Tibial nerve (tissue), 4 donors: ENCODE measurements at regions not wholly inside any gene's neighbourhood (a gene's known extent, or its start where the extent isn't known, plus 50 kb on each side); places are given as distances from the start of the nearest gene placed in this dataset.

Experiments used
- DNase-seq, 2 donors: peaks; one replicate each; pipeline ENCODE4 v3.0.0-alpha.2; 2019; ENCODE audit warnings: low spot score in 2 of 2
- H3K27ac ChIP-seq, 4 donors: fragments of 200-600 bp; sonication (generic) in 3 of 4; one replicate each; pipeline ENCODE4 v1.5.1; 2017 to 2019; ENCODE audit warnings: mild to moderate bottlenecking in 1 of 4
- H3K27me3 ChIP-seq, 2 donors: fragments of 200-600 bp; sonication (generic) in 1 of 2; one replicate each; pipeline versions ENCODE4 v1.5.1 to v1.6.0; 2017 to 2019
- H3K36me3 ChIP-seq, 3 donors: fragments of 200-600 bp; sonication (generic); one replicate each; pipeline ENCODE4 v1.5.1; 2018 to 2019
- H3K4me1 ChIP-seq, 4 donors: fragments of 200-600 bp; sonication (generic) in 3 of 4; one replicate each; pipeline ENCODE4 v1.5.1; 2017 to 2019
- H3K4me3 ChIP-seq, 4 donors: fragments of 200-600 bp; sonication (generic) in 3 of 4; one replicate each; pipeline ENCODE4 v1.5.1; 2017 to 2019; ENCODE audit warnings: mild to moderate bottlenecking in 1 of 4, moderate library complexity in 1 of 4
- H3K9me3 ChIP-seq, 4 donors: fragments of 200-600 bp; sonication (generic) in 3 of 4; one replicate each; pipeline ENCODE4 v1.5.1; 2017 to 2019
- CTCF ChIP-seq, 5 experiments: fragments of 200-600 bp in 3 of 5; fragments of 450-650 bp in 2 of 5; sonication (generic) in 3 of 5; IDR thresholded peaks; one replicate each; pipeline ENCODE4 v1.5.1; 2016 to 2019; ENCODE audit warnings: antibody characterized with exemption in 5 of 5, mild to moderate bottlenecking in 3 of 5, moderate library complexity in 2 of 5
- EP300 ChIP-seq, 2 donors: sonication (generic); formaldehyde crosslinking; IDR thresholded peaks; one replicate each; pipeline ENCODE4 v1.6.1; 2017; ENCODE audit warnings: antibody characterized with exemption in 2 of 2, mild to moderate bottlenecking in 1 of 2
- POLR2A ChIP-seq, 2 donors: fragments of 450-650 bp; IDR thresholded peaks; one replicate each; pipeline ENCODE4 v1.6.1; 2017; ENCODE audit warnings: antibody characterized with exemption in 2 of 2, mild to moderate bottlenecking in 2 of 2, moderate library complexity in 2 of 2
- WGBS, 2 donors: methylation state at CpG; one replicate each; pipeline ENCODE4 v1.1.5; 2018; 5-methylcytosine and 5-hydroxymethylcytosine counted together

DNA sequence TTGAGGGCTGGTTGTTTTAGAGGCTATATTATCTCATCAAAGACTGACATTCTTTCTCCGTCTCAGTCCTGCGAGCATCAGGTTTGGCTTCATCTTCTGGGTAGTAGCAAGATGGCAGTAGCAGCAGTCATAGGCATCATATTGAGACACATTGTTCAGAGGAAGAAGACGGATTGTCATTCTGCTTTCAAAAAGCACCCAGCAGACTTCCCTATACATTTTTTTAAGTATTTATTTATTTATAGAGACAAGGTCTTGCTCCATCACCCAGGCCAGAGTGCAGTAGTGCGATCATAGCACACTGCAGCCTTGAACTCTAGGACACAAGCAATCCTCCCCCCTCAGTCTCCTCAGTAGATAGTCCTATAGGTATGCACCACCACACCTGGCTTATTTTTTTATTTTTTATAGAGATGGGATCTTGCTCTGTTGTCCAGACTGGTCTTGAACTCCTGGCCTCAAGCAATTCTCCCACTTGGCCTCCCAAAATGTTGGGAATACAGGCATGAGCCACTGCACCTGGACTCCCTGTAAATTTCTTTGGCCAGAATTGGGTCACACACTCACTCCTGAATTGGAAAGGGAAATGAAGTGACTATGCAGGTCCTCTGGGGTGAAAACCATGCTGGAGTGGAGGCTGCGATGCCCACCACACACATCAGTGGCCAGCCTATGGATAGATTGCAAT is 125.4 kb downstream of the SLC38A6 start:
- H3K36me3 ChIP-seq: no peaks in the 10 kb centered on the region
- TF ChIP-seq POLR2A (IDR thresholded peaks at IDR 0.05) (no peak), EP300 (IDR thresholded peaks at IDR 0.05) (no peak), CTCF (IDR thresholded peaks at IDR 0.05) (no peak)
- H3K4me3 ChIP-seq: no peak overlapping the region
- H3K4me1 ChIP-seq: peaks cover 0 to 54% (median 17%) of the 10 kb centered on the region in 4 donors
- no peaks in the 10 kb centered on the region for H3K9me3 ChIP-seq
- no peaks in the 10 kb centered on the region for H3K27me3 ChIP-seq
- 95 to 97% methylated on average over 5 of the region's 5 CpGs for WGBS, 2 donors
- H3K27ac ChIP-seq: no peak overlapping the region
- DNase-seq: no peak

GRCh38 chr14:61104358-61104757 is 123.3 kb downstream of the SLC38A6 start:
- WGBS, 2 donors: 71 to 84% methylated on average over 3 of the region's 3 CpGs
- Histone ChIP-seq H3K4me1 (peaks cover 0 to 44% (median 17%) of the 10 kb centered on the region in 4 donors), H3K4me3 (no peak overlapping the region), H3K36me3 (no peaks in the 10 kb centered on the region), H3K27me3 (no peaks in the 10 kb centered on the region), H3K27ac (peak overlapping the region; percentile 28 to 75 (median 52)), H3K9me3 (no peaks in the 10 kb centered on the region)
- no peak for TF ChIP-seq POLR2A (IDR thresholded peaks at IDR 0.05)
- TF ChIP-seq CTCF (IDR thresholded peaks at IDR 0.05): no peak
- TF ChIP-seq EP300 (IDR thresholded peaks at IDR 0.05): no peak
- DNase-seq: no peak

- Histone ChIP-seq H3K4me1 (peaks cover 0 to 44% (median 17%) of the 10 kb centered on the region in 4 donors), H3K36me3 (no peaks in the 10 kb centered on the region), H3K27ac (peak overlapping the region; percentile 28 to 75 (median 52)), H3K27me3 (no peaks in the 10 kb centered on the region), H3K9me3 (no peaks in the 10 kb centered on the region), H3K4me3 (no peak overlapping the region)
- TF ChIP-seq EP300 (IDR thresholded peaks at IDR 0.05) (no peak), POLR2A (IDR thresholded peaks at IDR 0.05) (no peak), CTCF (IDR thresholded peaks at IDR 0.05) (no peak)
- 28 to 33% methylated on average over 11 of the region's 11 CpGs for WGBS, 2 donors
- DNase-seq: peak in 1 of 2 donors; percentile 49
Observed at GRCh38 chr14:61103541-61104339, 122.7 kb downstream of the SLC38A6 start.

DNA sequence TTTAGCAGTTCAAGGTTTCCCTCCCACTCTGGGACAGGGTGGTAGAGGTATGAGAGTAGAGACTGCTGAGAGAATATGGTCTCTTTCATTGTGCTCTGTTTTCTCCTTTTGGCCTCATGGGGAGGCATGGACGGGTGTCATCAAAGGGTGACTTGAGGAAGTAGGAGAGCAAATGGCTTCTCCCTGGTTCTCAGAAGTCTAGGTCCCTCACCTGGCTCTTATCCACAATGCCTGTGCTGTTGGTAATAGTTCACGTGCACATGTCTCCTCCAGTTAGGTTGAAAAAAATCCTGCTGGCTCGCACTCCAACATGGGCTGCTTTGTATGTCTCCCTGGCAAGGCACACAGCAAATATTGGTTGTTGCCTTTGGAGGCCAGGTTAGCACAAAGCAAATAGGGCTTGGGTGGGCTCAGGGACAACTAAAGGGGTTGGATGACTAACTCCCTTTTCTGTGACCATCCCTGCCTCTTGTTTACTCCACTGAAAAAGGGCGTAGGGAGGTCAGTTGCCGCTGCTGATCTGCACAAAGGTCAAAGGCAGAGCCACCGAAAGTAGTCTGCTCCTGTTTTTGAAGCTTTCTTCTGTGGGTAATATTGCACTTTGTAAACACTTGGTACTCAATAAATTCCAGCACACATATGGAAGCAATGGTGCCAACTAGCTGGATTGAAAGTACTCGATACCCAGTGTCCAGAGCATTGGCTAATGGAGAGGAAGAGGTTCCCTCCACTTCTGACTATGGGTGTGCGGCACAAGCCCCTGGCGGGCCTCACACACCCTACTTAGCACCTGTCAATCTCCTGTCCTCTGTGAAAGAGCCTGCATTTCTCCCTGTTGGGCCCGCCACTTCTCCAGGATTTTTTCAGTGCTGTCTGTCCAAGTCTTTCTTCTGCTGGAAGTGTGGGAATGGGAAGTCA is 121.8 kb downstream of the SLC38A6 start:
- peak overlapping the region in 2 of 4 donors; percentile 63 to 75 for H3K27ac ChIP-seq
- TF ChIP-seq CTCF (IDR thresholded peaks at IDR 0.05): no peak
- no peak for TF ChIP-seq EP300 (IDR thresholded peaks at IDR 0.05)
- no peak for TF ChIP-seq POLR2A (IDR thresholded peaks at IDR 0.05)
- WGBS, 2 donors: 88 to 90% methylated on average over 10 of the region's 10 CpGs
- no peak for DNase-seq
- H3K4me3 ChIP-seq: no peak overlapping the region
- H3K4me1 ChIP-seq: peaks cover 0 to 39% (median 17%) of the 10 kb centered on the region in 4 donors
- peaks cover 0 to 4% (median 0%) of the 10 kb centered on the region in 3 donors for H3K36me3 ChIP-seq
- H3K9me3 ChIP-seq: peaks cover 0 to under 1% (median 0%) of the 10 kb centered on the region in 4 donors
- H3K27me3 ChIP-seq: no peaks in the 10 kb centered on the region
